GM23338 (cell line): ENCODE measurements at regions not wholly inside any gene's neighbourhood (a gene's known extent, or its start where the extent isn't known, plus 50 kb on each side); places are given as distances from the start of the nearest gene placed in this dataset.

Experiments
- ATAC-seq: fragments of 200-7000 bp; cut with Tn5 transposase; 3 replicates; pipeline ENCODE4 v1.9.1; 2020
- DNase-seq: peaks from one replicate; pipeline ENCODE4 v3.0.0-alpha.2; 2015; ENCODE audit warnings: low spot score
- H2AFZ ChIP-seq: fragments of 200-600 bp; sonication (generic); 2 replicates; pipeline ENCODE4 v1.8.0; 2016; ENCODE audit warnings: antibody characterized with exemption, mild to moderate bottlenecking, moderate library complexity
- H3F3A ChIP-seq: fragments of 200-600 bp; sonication (generic); replicated peaks from 2 replicates; pipeline ENCODE4 v1.8.0; 2017; ENCODE audit warnings: antibody characterized with exemption, mixed run types, low read depth
- H3K27ac ChIP-seq: fragments of 200-600 bp; sonication (generic); 2 replicates; pipeline ENCODE4 v1.6.1; 2016; ENCODE audit warnings: low read depth
- H3K27me3 ChIP-seq: fragments of 200-600 bp; sonication (generic); 2 replicates; pipeline ENCODE4 v1.8.0; 2016; ENCODE audit warnings: mild to moderate bottlenecking, mixed run types, moderate library complexity; ENCODE audit not compliant: insufficient read depth
- H3K36me3 ChIP-seq: fragments of 200-600 bp; sonication (generic); 2 replicates; pipeline ENCODE4 v1.8.0; 2016; ENCODE audit warnings: mild to moderate bottlenecking; ENCODE audit not compliant: insufficient read depth
- H3K4me1 ChIP-seq: fragments of 200-600 bp; sonication (generic); 2 replicates; pipeline ENCODE4 v1.8.0; 2016; ENCODE audit warnings: mild to moderate bottlenecking, moderate library complexity; ENCODE audit not compliant: insufficient read depth
- H3K4me2 ChIP-seq: fragments of 200-600 bp; sonication (generic); 2 replicates; pipeline ENCODE4 v1.7.1; 2017; ENCODE audit warnings: mixed run types
- H3K4me3 ChIP-seq: fragments of 200-600 bp; sonication (generic); 2 replicates; pipeline ENCODE4 v1.6.1; 2016; ENCODE audit warnings: mixed run types
- H3K79me2 ChIP-seq: fragments of 200-600 bp; sonication (generic); replicated peaks from 2 replicates; pipeline ENCODE4 v1.8.0; 2017; ENCODE audit warnings: mild to moderate bottlenecking; ENCODE audit not compliant: insufficient read depth
- H3K9me2 ChIP-seq: fragments of 200-600 bp; sonication (generic); 2 replicates; pipeline ENCODE4 v1.8.0; 2017; ENCODE audit not compliant: insufficient read depth
- H4K20me1 ChIP-seq: fragments of 200-600 bp; sonication (generic); replicated peaks from 2 replicates; pipeline ENCODE4 v1.8.0; 2017; ENCODE audit warnings: mild to moderate bottlenecking; ENCODE audit not compliant: insufficient read depth
- H3K27ac Mint-ChIP-seq: 2 replicates; pipeline ENCODE4 v1.8.0; 2020; ENCODE audit warnings: inconsistent platforms, mild to moderate bottlenecking, moderate library complexity, mixed read lengths
- H3K27me3 Mint-ChIP-seq: 3 replicates; pipeline ENCODE4 v1.8.0; 2022; ENCODE audit warnings: low read depth, mild to moderate bottlenecking, moderate library complexity, mixed read lengths, inconsistent platforms; ENCODE audit not compliant: insufficient read depth, poor library complexity
- H3K36me3 Mint-ChIP-seq: 3 replicates; pipeline ENCODE4 v1.8.0; 2021; ENCODE audit warnings: low read depth, mild to moderate bottlenecking, inconsistent platforms, moderate library complexity, mixed read lengths
- H3K4me1 Mint-ChIP-seq: 3 replicates; pipeline ENCODE4 v1.8.0; 2020; ENCODE audit warnings: mild to moderate bottlenecking, inconsistent platforms, mixed read lengths
- H3K4me3 Mint-ChIP-seq: 3 replicates; pipeline ENCODE4 v1.8.0; 2021; ENCODE audit warnings: moderate library complexity, mild to moderate bottlenecking, inconsistent platforms, mixed read lengths
- H3K9me3 Mint-ChIP-seq: 3 replicates; pipeline ENCODE4 v1.8.0; 2020; ENCODE audit warnings: moderate library complexity, mild to moderate bottlenecking, inconsistent platforms, mixed read lengths
- CREB1 ChIP-seq: fragments of 250-450 bp; sonication (Bioruptor Pico); IDR thresholded peaks from 2 replicates; pipeline ENCODE4 v1.5.0; 2020; ENCODE audit warnings: low read depth, mild to moderate bottlenecking, moderate library complexity
- EZH2 ChIP-seq: fragments of 200-600 bp; sonication (generic); IDR thresholded peaks from one replicate; pipeline ENCODE4 v1.8.0; 2017; ENCODE audit warnings: antibody characterized with exemption, mild to moderate bottlenecking, low read depth; ENCODE audit not compliant: unreplicated experiment
- EZH2phosphoT487 ChIP-seq: fragments of 200-600 bp; sonication (generic); IDR thresholded peaks from one replicate; pipeline ENCODE4 v1.8.1; 2018; ENCODE audit warnings: antibody characterized with exemption; ENCODE audit not compliant: unreplicated experiment
- JUNB ChIP-seq: IDR thresholded peaks from one replicate; pipeline ENCODE4 v1.6.1; 2016; ENCODE audit warnings: antibody characterized with exemption; ENCODE audit not compliant: unreplicated experiment
- NANOG ChIP-seq: IDR thresholded peaks from 2 replicates; pipeline ENCODE4 v1.6.1; 2016; ENCODE audit warnings: antibody characterized with exemption, borderline replicate concordance
- POLR2AphosphoS5 ChIP-seq: IDR thresholded peaks from 2 replicates; pipeline ENCODE4 v1.6.1; 2016; ENCODE audit warnings: antibody characterized with exemption, low read depth
- STAT1 ChIP-seq: IDR thresholded peaks from one replicate; pipeline ENCODE4 v1.6.1; 2016; ENCODE audit warnings: antibody characterized with exemption; ENCODE audit not compliant: unreplicated experiment
- ZNF114 ChIP-seq: fragments of 250-450 bp; sonication (Bioruptor Pico); IDR thresholded peaks from 2 replicates; pipeline ENCODE4 v1.5.0; 2020; ENCODE audit warnings: mild to moderate bottlenecking, moderate library complexity
- ZNF331 ChIP-seq: fragments of 250-450 bp; sonication (Bioruptor Pico); IDR thresholded peaks from 2 replicates; pipeline ENCODE4 v1.5.0; 2020; ENCODE audit warnings: low read depth, mild to moderate bottlenecking, moderate library complexity
- TF ChIP-seq, protein P1 (sequence below): IDR thresholded peaks from 2 replicates; pipeline ENCODE4 v1.6.1; 2016; ENCODE audit warnings: antibody characterized with exemption
- TF ChIP-seq, protein P2 (sequence below), 2 experiments: fragments of 200-600 bp in 1 of 2; sonication (generic) in 1 of 2; conservative IDR thresholded peaks; 2 replicates each; pipeline versions ENCODE4 v1.5.1 to v1.6.1; 2016 to 2017; ENCODE audit warnings: antibody characterized with exemption in 2 of 2, low read depth in 2 of 2, mild to moderate bottlenecking in 2 of 2, moderate library complexity in 1 of 2
- TF ChIP-seq, protein P3 (sequence below): IDR thresholded peaks from one replicate; pipeline ENCODE4 v1.6.1; 2018; ENCODE audit warnings: antibody characterized with exemption; ENCODE audit not compliant: unreplicated experiment
- TF ChIP-seq, protein P4 (sequence below): fragments of 250-450 bp; sonication (Bioruptor Pico); IDR thresholded peaks from 2 replicates; pipeline ENCODE4 v1.5.0; 2020; ENCODE audit warnings: mild to moderate bottlenecking, moderate library complexity

DNA sequence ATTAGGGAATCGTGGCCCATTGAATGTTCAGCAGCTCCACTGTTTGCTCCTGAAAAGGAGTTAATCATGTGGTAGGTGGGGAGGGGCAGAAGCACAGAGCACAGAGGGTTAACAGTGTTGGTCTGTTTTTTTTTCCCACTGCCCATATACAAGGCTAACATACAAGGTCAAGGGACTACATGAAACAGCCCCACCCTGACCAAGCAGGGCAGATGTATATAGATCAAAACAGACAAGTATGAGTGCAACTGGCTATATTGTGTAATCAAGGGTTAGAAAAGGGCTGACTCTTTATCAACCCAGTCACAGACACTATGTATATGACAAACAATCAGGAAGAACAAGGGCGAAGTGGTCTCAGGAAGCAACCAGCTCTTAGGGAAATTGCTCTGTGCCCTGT lies 186.6 kb upstream of the CDH11 start:
- no peaks in the 10 kb centered on the region for H3K27me3 Mint-ChIP-seq
- H3K36me3 Mint-ChIP-seq: no peaks in the 10 kb centered on the region
- Histone ChIP-seq H2AFZ (no peak overlapping the region), H3K36me3 (no peaks in the 10 kb centered on the region), H3K27me3 (no peaks in the 10 kb centered on the region), H3K4me3 (no peak overlapping the region), H3K9me2 (no peaks in the 10 kb centered on the region), H3K4me1 (peaks cover 10% of the 10 kb centered on the region), H3K27ac (no peak overlapping the region), H4K20me1 (no peaks in the 10 kb centered on the region), H3F3A (no peaks in the 10 kb centered on the region), H3K4me2 (no peak overlapping the region), H3K79me2 (no peaks in the 10 kb centered on the region; the same call in 1 of the 2 replicates)
- no peaks in the 10 kb centered on the region for H3K9me3 Mint-ChIP-seq
- no peak overlapping the region for H3K4me3 Mint-ChIP-seq
- DNase-seq (no peak), ATAC-seq (no peak)
- H3K4me1 Mint-ChIP-seq: peaks cover 13% of the 10 kb centered on the region
- H3K27ac Mint-ChIP-seq: no peak overlapping the region
- TF ChIP-seq, protein P1, sequence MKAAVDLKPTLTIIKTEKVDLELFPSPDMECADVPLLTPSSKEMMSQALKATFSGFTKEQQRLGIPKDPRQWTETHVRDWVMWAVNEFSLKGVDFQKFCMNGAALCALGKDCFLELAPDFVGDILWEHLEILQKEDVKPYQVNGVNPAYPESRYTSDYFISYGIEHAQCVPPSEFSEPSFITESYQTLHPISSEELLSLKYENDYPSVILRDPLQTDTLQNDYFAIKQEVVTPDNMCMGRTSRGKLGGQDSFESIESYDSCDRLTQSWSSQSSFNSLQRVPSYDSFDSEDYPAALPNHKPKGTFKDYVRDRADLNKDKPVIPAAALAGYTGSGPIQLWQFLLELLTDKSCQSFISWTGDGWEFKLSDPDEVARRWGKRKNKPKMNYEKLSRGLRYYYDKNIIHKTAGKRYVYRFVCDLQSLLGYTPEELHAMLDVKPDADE: no peak
- TF ChIP-seq ZNF331 (CRISPR knock-in tag) (no peak), ZNF114 (CRISPR knock-in tag) (no peak), EZH2 (no peak), CREB1 (CRISPR knock-in tag) (no peak), JUNB (no peak), POLR2AphosphoS5 (no peak), STAT1 (no peak), EZH2phosphoT487 (no peak), NANOG (no peak)
- TF ChIP-seq, protein P2, sequence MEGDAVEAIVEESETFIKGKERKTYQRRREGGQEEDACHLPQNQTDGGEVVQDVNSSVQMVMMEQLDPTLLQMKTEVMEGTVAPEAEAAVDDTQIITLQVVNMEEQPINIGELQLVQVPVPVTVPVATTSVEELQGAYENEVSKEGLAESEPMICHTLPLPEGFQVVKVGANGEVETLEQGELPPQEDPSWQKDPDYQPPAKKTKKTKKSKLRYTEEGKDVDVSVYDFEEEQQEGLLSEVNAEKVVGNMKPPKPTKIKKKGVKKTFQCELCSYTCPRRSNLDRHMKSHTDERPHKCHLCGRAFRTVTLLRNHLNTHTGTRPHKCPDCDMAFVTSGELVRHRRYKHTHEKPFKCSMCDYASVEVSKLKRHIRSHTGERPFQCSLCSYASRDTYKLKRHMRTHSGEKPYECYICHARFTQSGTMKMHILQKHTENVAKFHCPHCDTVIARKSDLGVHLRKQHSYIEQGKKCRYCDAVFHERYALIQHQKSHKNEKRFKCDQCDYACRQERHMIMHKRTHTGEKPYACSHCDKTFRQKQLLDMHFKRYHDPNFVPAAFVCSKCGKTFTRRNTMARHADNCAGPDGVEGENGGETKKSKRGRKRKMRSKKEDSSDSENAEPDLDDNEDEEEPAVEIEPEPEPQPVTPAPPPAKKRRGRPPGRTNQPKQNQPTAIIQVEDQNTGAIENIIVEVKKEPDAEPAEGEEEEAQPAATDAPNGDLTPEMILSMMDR (conservative IDR thresholded peaks at IDR 0.05; ENCODE audit: low read depth in 2 of 2): no peak
- TF ChIP-seq, protein P3, sequence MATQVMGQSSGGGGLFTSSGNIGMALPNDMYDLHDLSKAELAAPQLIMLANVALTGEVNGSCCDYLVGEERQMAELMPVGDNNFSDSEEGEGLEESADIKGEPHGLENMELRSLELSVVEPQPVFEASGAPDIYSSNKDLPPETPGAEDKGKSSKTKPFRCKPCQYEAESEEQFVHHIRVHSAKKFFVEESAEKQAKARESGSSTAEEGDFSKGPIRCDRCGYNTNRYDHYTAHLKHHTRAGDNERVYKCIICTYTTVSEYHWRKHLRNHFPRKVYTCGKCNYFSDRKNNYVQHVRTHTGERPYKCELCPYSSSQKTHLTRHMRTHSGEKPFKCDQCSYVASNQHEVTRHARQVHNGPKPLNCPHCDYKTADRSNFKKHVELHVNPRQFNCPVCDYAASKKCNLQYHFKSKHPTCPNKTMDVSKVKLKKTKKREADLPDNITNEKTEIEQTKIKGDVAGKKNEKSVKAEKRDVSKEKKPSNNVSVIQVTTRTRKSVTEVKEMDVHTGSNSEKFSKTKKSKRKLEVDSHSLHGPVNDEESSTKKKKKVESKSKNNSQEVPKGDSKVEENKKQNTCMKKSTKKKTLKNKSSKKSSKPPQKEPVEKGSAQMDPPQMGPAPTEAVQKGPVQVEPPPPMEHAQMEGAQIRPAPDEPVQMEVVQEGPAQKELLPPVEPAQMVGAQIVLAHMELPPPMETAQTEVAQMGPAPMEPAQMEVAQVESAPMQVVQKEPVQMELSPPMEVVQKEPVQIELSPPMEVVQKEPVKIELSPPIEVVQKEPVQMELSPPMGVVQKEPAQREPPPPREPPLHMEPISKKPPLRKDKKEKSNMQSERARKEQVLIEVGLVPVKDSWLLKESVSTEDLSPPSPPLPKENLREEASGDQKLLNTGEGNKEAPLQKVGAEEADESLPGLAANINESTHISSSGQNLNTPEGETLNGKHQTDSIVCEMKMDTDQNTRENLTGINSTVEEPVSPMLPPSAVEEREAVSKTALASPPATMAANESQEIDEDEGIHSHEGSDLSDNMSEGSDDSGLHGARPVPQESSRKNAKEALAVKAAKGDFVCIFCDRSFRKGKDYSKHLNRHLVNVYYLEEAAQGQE: no peak
- TF ChIP-seq, protein P4, sequence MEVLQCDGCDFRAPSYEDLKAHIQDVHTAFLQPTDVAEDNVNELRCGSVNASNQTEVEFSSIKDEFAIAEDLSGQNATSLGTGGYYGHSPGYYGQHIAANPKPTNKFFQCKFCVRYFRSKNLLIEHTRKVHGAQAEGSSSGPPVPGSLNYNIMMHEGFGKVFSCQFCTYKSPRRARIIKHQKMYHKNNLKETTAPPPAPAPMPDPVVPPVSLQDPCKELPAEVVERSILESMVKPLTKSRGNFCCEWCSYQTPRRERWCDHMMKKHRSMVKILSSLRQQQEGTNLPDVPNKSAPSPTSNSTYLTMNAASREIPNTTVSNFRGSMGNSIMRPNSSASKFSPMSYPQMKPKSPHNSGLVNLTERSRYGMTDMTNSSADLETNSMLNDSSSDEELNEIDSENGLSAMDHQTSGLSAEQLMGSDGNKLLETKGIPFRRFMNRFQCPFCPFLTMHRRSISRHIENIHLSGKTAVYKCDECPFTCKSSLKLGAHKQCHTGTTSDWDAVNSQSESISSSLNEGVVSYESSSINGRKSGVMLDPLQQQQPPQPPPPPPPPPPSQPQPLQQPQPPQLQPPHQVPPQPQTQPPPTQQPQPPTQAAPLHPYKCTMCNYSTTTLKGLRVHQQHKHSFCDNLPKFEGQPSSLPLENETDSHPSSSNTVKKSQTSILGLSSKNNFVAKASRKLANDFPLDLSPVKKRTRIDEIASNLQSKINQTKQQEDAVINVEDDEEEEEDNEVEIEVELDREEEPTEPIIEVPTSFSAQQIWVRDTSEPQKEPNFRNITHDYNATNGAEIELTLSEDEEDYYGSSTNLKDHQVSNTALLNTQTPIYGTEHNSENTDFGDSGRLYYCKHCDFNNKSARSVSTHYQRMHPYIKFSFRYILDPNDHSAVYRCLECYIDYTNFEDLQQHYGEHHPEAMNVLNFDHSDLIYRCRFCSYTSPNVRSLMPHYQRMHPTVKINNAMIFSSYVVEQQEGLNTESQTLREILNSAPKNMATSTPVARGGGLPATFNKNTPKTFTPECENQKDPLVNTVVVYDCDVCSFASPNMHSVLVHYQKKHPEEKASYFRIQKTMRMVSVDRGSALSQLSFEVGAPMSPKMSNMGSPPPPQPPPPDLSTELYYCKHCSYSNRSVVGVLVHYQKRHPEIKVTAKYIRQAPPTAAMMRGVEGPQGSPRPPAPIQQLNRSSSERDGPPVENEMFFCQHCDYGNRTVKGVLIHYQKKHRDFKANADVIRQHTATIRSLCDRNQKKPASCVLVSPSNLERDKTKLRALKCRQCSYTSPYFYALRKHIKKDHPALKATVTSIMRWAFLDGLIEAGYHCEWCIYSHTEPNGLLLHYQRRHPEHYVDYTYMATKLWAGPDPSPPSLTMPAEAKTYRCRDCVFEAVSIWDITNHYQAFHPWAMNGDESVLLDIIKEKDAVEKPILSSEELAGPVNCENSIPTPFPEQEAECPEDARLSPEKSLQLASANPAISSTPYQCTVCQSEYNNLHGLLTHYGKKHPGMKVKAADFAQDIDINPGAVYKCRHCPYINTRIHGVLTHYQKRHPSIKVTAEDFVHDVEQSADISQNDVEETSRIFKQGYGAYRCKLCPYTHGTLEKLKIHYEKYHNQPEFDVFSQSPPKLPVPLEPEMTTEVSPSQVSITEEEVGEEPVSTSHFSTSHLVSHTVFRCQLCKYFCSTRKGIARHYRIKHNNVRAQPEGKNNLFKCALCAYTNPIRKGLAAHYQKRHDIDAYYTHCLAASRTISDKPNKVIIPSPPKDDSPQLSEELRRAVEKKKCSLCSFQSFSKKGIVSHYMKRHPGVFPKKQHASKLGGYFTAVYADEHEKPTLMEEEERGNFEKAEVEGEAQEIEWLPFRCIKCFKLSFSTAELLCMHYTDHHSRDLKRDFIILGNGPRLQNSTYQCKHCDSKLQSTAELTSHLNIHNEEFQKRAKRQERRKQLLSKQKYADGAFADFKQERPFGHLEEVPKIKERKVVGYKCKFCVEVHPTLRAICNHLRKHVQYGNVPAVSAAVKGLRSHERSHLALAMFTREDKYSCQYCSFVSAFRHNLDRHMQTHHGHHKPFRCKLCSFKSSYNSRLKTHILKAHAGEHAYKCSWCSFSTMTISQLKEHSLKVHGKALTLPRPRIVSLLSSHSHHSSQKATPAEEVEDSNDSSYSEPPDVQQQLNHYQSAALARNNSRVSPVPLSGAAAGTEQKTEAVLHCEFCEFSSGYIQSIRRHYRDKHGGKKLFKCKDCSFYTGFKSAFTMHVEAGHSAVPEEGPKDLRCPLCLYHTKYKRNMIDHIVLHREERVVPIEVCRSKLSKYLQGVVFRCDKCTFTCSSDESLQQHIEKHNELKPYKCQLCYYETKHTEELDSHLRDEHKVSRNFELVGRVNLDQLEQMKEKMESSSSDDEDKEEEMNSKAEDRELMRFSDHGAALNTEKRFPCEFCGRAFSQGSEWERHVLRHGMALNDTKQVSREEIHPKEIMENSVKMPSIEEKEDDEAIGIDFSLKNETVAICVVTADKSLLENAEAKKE: no peak
